Endodermal cell (in vitro differentiated cells): ENCODE measurements at regions not wholly inside any gene's neighbourhood (a gene's known extent, or its start where the extent isn't known, plus 50 kb on each side); places are given as distances from the start of the nearest gene placed in this dataset.

Experiments
- DNase-seq: peaks from one replicate; pipeline ENCODE4 v3.0.0-alpha.2; 2017
- H3K27ac ChIP-seq: 2 replicates; pipeline ENCODE4 v1.5.1; 2013; ENCODE audit warnings: mild to moderate bottlenecking, low read depth, low read length, moderate library complexity
- H3K27me3 ChIP-seq: 2 replicates; pipeline ENCODE4 v1.6.1; 2013; ENCODE audit warnings: mild to moderate bottlenecking, low read length, moderate library complexity; ENCODE audit not compliant: insufficient read depth, control insufficient read depth, poor library complexity, severe bottlenecking
- H3K36me3 ChIP-seq: 2 replicates; pipeline ENCODE4 v1.7.0; 2013; ENCODE audit warnings: mild to moderate bottlenecking, low read length, moderate library complexity; ENCODE audit not compliant: control insufficient read depth, insufficient read depth
- H3K4me1 ChIP-seq: one replicate; pipeline ENCODE4 v1.7.0; 2013; ENCODE audit warnings: low read length; ENCODE audit not compliant: control insufficient read depth, insufficient read depth
- H3K4me3 ChIP-seq: 2 replicates; pipeline ENCODE4 v1.5.1; 2013; ENCODE audit warnings: mild to moderate bottlenecking, low read length, moderate library complexity
- H3K9ac ChIP-seq: 2 replicates; pipeline ENCODE4 v1.6.1; 2013; ENCODE audit warnings: mild to moderate bottlenecking, low read length, moderate library complexity; ENCODE audit not compliant: poor library complexity, severe bottlenecking; ENCODE audit errors: extremely low read depth
- H3K9me3 ChIP-seq: 2 replicates; pipeline ENCODE4 v1.6.1; 2013; ENCODE audit warnings: mild to moderate bottlenecking, low read length, moderate library complexity; ENCODE audit not compliant: control insufficient read depth
- H3K27ac Mint-ChIP-seq: 2 replicates; pipeline ENCODE4 v1.8.0; 2020; ENCODE audit warnings: mixed read lengths
- H3K27me3 Mint-ChIP-seq: 2 replicates; pipeline ENCODE4 v1.8.0; 2021; ENCODE audit warnings: mild to moderate bottlenecking, mixed read lengths; ENCODE audit not compliant: insufficient read depth
- H3K36me3 Mint-ChIP-seq: 2 replicates; pipeline ENCODE4 v1.8.0; 2020; ENCODE audit warnings: low read depth, mixed read lengths
- H3K4me1 Mint-ChIP-seq: 2 replicates; pipeline ENCODE4 v1.8.0; 2020; ENCODE audit warnings: mixed read lengths
- H3K4me3 Mint-ChIP-seq: 2 replicates; pipeline ENCODE4 v1.8.0; 2020; ENCODE audit warnings: mild to moderate bottlenecking, moderate library complexity, mixed read lengths
- H3K9me3 Mint-ChIP-seq: 2 replicates; pipeline ENCODE4 v1.8.0; 2020; ENCODE audit warnings: mild to moderate bottlenecking, mixed read lengths
- WGBS, 2 experiments: methylation state at CpG; one replicate each; pipeline versions ENCODE4 v1.1.5 to v1.1.7; 2013; ENCODE audit warnings: missing lambda C conversion rate in 2 of 2, mixed read lengths in 1 of 2; ENCODE audit not compliant: insufficient coverage in 1 of 2, insufficient read length in 1 of 2; 5-methylcytosine and 5-hydroxymethylcytosine counted together
- TF ChIP-seq, protein P1 (sequence below): fragments of 200-600 bp; sonication (generic); conservative IDR thresholded peaks from 2 replicates; pipeline ENCODE4 v1.5.0; 2021; ENCODE audit warnings: antibody characterized with exemption, mild to moderate bottlenecking

DNA sequence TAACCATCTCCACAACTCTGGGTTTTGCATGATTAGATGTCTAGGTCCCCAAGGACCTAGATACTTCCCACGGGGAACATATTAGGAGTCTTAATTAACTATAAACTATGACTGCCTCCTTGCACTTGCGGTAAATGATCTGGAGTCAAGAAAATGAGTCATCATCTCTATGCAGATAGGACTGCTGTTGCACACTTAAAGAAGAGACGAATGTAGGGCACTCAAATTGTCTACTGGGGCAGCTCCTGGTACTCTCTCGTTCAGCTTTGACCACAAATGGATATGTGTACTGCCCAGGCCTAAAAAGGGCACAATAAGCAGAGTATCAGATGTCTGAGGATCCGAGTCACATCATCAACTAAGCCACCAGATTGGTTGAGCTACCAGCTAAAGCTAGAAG, 1783.4 kb upstream of the AGA start:
- no peak overlapping the region for H3K4me3 ChIP-seq
- no peaks in the 10 kb centered on the region for H3K27me3 Mint-ChIP-seq
- no peak overlapping the region for H3K27ac ChIP-seq
- TF ChIP-seq, protein P1, sequence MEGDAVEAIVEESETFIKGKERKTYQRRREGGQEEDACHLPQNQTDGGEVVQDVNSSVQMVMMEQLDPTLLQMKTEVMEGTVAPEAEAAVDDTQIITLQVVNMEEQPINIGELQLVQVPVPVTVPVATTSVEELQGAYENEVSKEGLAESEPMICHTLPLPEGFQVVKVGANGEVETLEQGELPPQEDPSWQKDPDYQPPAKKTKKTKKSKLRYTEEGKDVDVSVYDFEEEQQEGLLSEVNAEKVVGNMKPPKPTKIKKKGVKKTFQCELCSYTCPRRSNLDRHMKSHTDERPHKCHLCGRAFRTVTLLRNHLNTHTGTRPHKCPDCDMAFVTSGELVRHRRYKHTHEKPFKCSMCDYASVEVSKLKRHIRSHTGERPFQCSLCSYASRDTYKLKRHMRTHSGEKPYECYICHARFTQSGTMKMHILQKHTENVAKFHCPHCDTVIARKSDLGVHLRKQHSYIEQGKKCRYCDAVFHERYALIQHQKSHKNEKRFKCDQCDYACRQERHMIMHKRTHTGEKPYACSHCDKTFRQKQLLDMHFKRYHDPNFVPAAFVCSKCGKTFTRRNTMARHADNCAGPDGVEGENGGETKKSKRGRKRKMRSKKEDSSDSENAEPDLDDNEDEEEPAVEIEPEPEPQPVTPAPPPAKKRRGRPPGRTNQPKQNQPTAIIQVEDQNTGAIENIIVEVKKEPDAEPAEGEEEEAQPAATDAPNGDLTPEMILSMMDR, result no peak
- no peak for DNase-seq
- H3K9me3 Mint-ChIP-seq, result peaks cover 2% of the 10 kb centered on the region
- H3K27me3 ChIP-seq, result no peaks in the 10 kb centered on the region
- H3K36me3 ChIP-seq, result peaks cover 24% of the 10 kb centered on the region
- H3K9me3 ChIP-seq, result peaks cover 11% of the 10 kb centered on the region
- no peaks in the 10 kb centered on the region for H3K4me1 ChIP-seq
- H3K27ac Mint-ChIP-seq, result no peak overlapping the region
- peaks cover 49% of the 10 kb centered on the region for H3K36me3 Mint-ChIP-seq
- 95 to 96% methylated on average over 3 to 5 of the region's 5 CpGs for WGBS, 2 experiments
- H3K4me1 Mint-ChIP-seq, result no peaks in the 10 kb centered on the region
- H3K4me3 Mint-ChIP-seq, result no peak overlapping the region
- H3K9ac ChIP-seq, result no peak overlapping the region

DNA sequence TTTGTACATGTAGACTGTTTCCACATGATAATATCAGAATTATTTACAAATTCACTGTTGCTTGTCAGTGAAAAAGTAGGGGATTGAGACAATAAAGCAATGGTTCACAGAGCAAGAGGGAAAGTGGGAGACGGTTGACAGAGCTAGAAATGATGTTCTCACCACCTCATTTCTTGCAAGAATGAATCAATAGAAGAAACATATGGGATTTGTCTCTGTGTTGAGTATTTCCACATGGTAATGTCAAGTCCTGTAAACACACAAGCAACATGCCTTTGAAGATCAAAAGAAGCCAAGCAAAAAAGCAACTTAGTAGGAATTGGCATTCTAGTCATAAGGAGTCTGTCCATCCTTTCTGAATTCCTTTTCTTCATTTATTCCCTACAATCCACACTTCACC, 1806.6 kb upstream of the AGA start:
- Mint-ChIP-seq H3K4me3 (no peak overlapping the region), H3K27ac (no peak overlapping the region), H3K4me1 (no peaks in the 10 kb centered on the region), H3K9me3 (no peaks in the 10 kb centered on the region), H3K27me3 (no peaks in the 10 kb centered on the region), H3K36me3 (peaks cover 1% of the 10 kb centered on the region)
- H3K4me1 ChIP-seq, result no peaks in the 10 kb centered on the region
- TF ChIP-seq, protein P1, result no peak
- 100% methylated on average over 1 of the region's 1 CpG for WGBS, 2 experiments
- no peaks in the 10 kb centered on the region for H3K27me3 ChIP-seq
- no peak overlapping the region for H3K27ac ChIP-seq
- H3K9me3 ChIP-seq, result no peaks in the 10 kb centered on the region
- H3K36me3 ChIP-seq, result no peaks in the 10 kb centered on the region
- no peak overlapping the region for H3K9ac ChIP-seq
- H3K4me3 ChIP-seq, result no peak overlapping the region
- DNase-seq, result no peak

DNA sequence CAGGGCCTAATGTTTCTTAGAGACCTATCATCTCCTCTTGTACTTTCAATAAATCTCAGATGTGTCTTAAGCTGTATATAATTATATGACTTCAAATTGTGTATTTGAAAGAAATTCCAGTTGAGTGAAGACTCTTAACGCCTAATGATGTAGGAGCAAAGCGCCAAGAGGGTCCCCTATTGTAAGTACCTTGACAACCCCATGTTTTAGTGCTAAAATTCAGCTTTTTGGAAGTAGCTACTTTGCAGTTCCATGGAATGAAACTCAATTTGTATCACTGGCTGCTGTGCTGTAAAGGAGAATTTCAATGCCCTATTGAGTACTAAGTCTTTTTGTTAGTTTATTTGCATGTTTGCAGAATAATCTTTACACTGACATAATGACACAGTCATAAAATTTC, 1826.6 kb upstream of the AGA start:
- Mint-ChIP-seq H3K9me3 (peaks cover 7% of the 10 kb centered on the region), H3K4me1 (no peaks in the 10 kb centered on the region), H3K4me3 (no peak overlapping the region), H3K27me3 (no peaks in the 10 kb centered on the region), H3K27ac (no peak overlapping the region), H3K36me3 (peaks cover 5% of the 10 kb centered on the region)
- WGBS, 2 experiments, result 83 to 88% methylated on average over 2 of the region's 2 CpGs
- Histone ChIP-seq H3K9ac (no peak overlapping the region), H3K36me3 (no peaks in the 10 kb centered on the region), H3K27ac (no peak overlapping the region), H3K9me3 (peaks cover 9% of the 10 kb centered on the region), H3K4me1 (no peaks in the 10 kb centered on the region), H3K27me3 (no peaks in the 10 kb centered on the region), H3K4me3 (no peak overlapping the region)
- TF ChIP-seq, protein P1, result no peak
- DNase-seq, result no peak
